Endodermal cell (in vitro differentiated cells): ENCODE measurements at regions not wholly inside any gene's neighbourhood (a gene's known extent, or its start where the extent isn't known, plus 50 kb on each side); places are given as distances from the start of the nearest gene placed in this dataset.

ENCODE experiments used
- DNase-seq: peaks from one replicate; pipeline ENCODE4 v3.0.0-alpha.2; 2017
- H3K27ac ChIP-seq: 2 replicates; pipeline ENCODE4 v1.5.1; 2013; ENCODE audit warnings: mild to moderate bottlenecking, low read depth, low read length, moderate library complexity
- H3K27me3 ChIP-seq: 2 replicates; pipeline ENCODE4 v1.6.1; 2013; ENCODE audit warnings: mild to moderate bottlenecking, low read length, moderate library complexity; ENCODE audit not compliant: insufficient read depth, control insufficient read depth, poor library complexity, severe bottlenecking
- H3K36me3 ChIP-seq: 2 replicates; pipeline ENCODE4 v1.7.0; 2013; ENCODE audit warnings: mild to moderate bottlenecking, low read length, moderate library complexity; ENCODE audit not compliant: control insufficient read depth, insufficient read depth
- H3K4me1 ChIP-seq: one replicate; pipeline ENCODE4 v1.7.0; 2013; ENCODE audit warnings: low read length; ENCODE audit not compliant: control insufficient read depth, insufficient read depth
- H3K4me3 ChIP-seq: 2 replicates; pipeline ENCODE4 v1.5.1; 2013; ENCODE audit warnings: mild to moderate bottlenecking, low read length, moderate library complexity
- H3K9ac ChIP-seq: 2 replicates; pipeline ENCODE4 v1.6.1; 2013; ENCODE audit warnings: mild to moderate bottlenecking, low read length, moderate library complexity; ENCODE audit not compliant: poor library complexity, severe bottlenecking; ENCODE audit errors: extremely low read depth
- H3K9me3 ChIP-seq: 2 replicates; pipeline ENCODE4 v1.6.1; 2013; ENCODE audit warnings: mild to moderate bottlenecking, low read length, moderate library complexity; ENCODE audit not compliant: control insufficient read depth
- H3K27ac Mint-ChIP-seq: 2 replicates; pipeline ENCODE4 v1.8.0; 2020; ENCODE audit warnings: mixed read lengths
- H3K27me3 Mint-ChIP-seq: 2 replicates; pipeline ENCODE4 v1.8.0; 2021; ENCODE audit warnings: mild to moderate bottlenecking, mixed read lengths; ENCODE audit not compliant: insufficient read depth
- H3K36me3 Mint-ChIP-seq: 2 replicates; pipeline ENCODE4 v1.8.0; 2020; ENCODE audit warnings: low read depth, mixed read lengths
- H3K4me1 Mint-ChIP-seq: 2 replicates; pipeline ENCODE4 v1.8.0; 2020; ENCODE audit warnings: mixed read lengths
- H3K4me3 Mint-ChIP-seq: 2 replicates; pipeline ENCODE4 v1.8.0; 2020; ENCODE audit warnings: mild to moderate bottlenecking, moderate library complexity, mixed read lengths
- H3K9me3 Mint-ChIP-seq: 2 replicates; pipeline ENCODE4 v1.8.0; 2020; ENCODE audit warnings: mild to moderate bottlenecking, mixed read lengths
- CTCF ChIP-seq: fragments of 200-600 bp; sonication (generic); conservative IDR thresholded peaks from 2 replicates; pipeline ENCODE4 v1.5.0; 2021; ENCODE audit warnings: antibody characterized with exemption, mild to moderate bottlenecking
- WGBS, 2 experiments: methylation state at CpG; one replicate each; pipeline versions ENCODE4 v1.1.5 to v1.1.7; 2013; ENCODE audit warnings: missing lambda C conversion rate in 2 of 2, mixed read lengths in 1 of 2; ENCODE audit not compliant: insufficient coverage in 1 of 2, insufficient read length in 1 of 2; 5-methylcytosine and 5-hydroxymethylcytosine counted together

- no peak for DNase-seq
- Histone ChIP-seq H3K9ac (no peak overlapping the region), H3K27me3 (no peaks in the 10 kb centered on the region), H3K36me3 (no peaks in the 10 kb centered on the region), H3K4me3 (no peak overlapping the region), H3K9me3 (no peaks in the 10 kb centered on the region), H3K4me1 (no peaks in the 10 kb centered on the region), H3K27ac (no peak overlapping the region)
- Mint-ChIP-seq H3K36me3 (no peaks in the 10 kb centered on the region), H3K9me3 (peaks cover 67% of the 10 kb centered on the region), H3K4me3 (no peak overlapping the region), H3K27ac (no peak overlapping the region), H3K4me1 (no peaks in the 10 kb centered on the region), H3K27me3 (no peaks in the 10 kb centered on the region)
- no peak for TF ChIP-seq CTCF
- 100% methylated on average over 1 of the region's 2 CpGs; no CpG with 5 or more reads in 1 of the 2 experiments for WGBS, 2 experiments
These were observed 132.9 kb upstream of the SPANXC start for GRCh38 chrX:141375011-141375760.

- H3K27me3 Mint-ChIP-seq = no peaks in the 10 kb centered on the region
- no peak for DNase-seq
- TF ChIP-seq CTCF = no peak
- H3K4me1 Mint-ChIP-seq = peaks cover 6% of the 10 kb centered on the region
- Histone ChIP-seq H3K9me3 (no peaks in the 10 kb centered on the region), H3K36me3 (no peaks in the 10 kb centered on the region), H3K4me1 (no peaks in the 10 kb centered on the region), H3K4me3 (no peak overlapping the region), H3K9ac (no peak overlapping the region), H3K27me3 (no peaks in the 10 kb centered on the region), H3K27ac (no peak overlapping the region)
- H3K27ac Mint-ChIP-seq = no peak overlapping the region
- 100% methylated on average over 1 of the region's 2 CpGs; no CpG with 5 or more reads in 1 of the 2 experiments for WGBS, 2 experiments
- no peaks in the 10 kb centered on the region for H3K36me3 Mint-ChIP-seq
- H3K4me3 Mint-ChIP-seq = no peak overlapping the region
- peaks cover 36% of the 10 kb centered on the region for H3K9me3 Mint-ChIP-seq
These were observed 99.4 kb upstream of the SPANXC start for GRCh38 chrX:141341743-141342142.

DNA sequence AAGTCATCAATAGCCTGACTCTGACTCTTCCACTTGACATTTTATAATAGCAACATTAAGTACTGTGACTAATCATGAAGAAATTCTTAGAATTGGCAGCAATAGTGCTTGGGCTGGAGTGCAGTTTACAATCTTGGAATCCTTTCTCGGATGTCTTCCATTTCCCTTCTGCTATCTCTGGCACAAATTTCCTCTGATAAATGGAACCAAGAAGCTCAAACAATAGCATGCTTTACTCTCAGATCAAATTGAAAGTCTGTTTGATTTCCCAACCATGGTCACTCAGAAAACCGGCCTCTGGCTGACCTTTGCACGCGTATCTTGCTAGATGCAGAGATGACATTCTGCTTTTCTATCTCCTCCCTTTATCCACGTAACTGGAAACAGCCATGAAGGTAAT, 99.0 kb upstream of the SPANXC start:
- H3K27ac Mint-ChIP-seq = no peak overlapping the region
- peaks cover 34% of the 10 kb centered on the region for H3K9me3 Mint-ChIP-seq
- H3K9ac ChIP-seq = no peak overlapping the region

More for the DNA sequence above, 99.0 kb upstream of the SPANXC start:
- Histone ChIP-seq H3K9me3 (no peaks in the 10 kb centered on the region), H3K27me3 (no peaks in the 10 kb centered on the region), H3K4me1 (no peaks in the 10 kb centered on the region), H3K36me3 (no peaks in the 10 kb centered on the region), H3K27ac (no peak overlapping the region), H3K4me3 (no peak overlapping the region)
- Mint-ChIP-seq H3K4me1 (peaks cover 6% of the 10 kb centered on the region), H3K36me3 (no peaks in the 10 kb centered on the region), H3K27me3 (no peaks in the 10 kb centered on the region), H3K4me3 (no peak overlapping the region)
- TF ChIP-seq CTCF = no peak
- 92% methylated on average over 4 of the region's 5 CpGs; no CpG with 5 or more reads in 1 of the 2 experiments for WGBS, 2 experiments
- no peak for DNase-seq
